Smooth muscle cell (in vitro differentiated cells): ENCODE measurements at regions not wholly inside any gene's neighbourhood (a gene's known extent, or its start where the extent isn't known, plus 50 kb on each side); places are given as distances from the start of the nearest gene placed in this dataset.

Experiments
- DNase-seq: peaks from one replicate; lab custom pipeline; 2025; ENCODE audit not compliant: unreplicated experiment; lab: John Stamatoyannopoulos, UW
- H2AFZ ChIP-seq: fragments of 200-600 bp; sonication (generic); 2 replicates; pipeline ENCODE4 v1.6.0; 2016; ENCODE audit warnings: antibody characterized with exemption, low read depth, mild to moderate bottlenecking
- H3F3A ChIP-seq: fragments of 200-600 bp; sonication (generic); 2 replicates; pipeline ENCODE4 v1.6.0; 2017; ENCODE audit warnings: antibody characterized with exemption, low read depth
- H3K27ac ChIP-seq: fragments of 200-600 bp; sonication (generic); 2 replicates; pipeline ENCODE4 v1.5.1; 2016; ENCODE audit warnings: low read depth, mild to moderate bottlenecking
- H3K27me3 ChIP-seq: fragments of 200-600 bp; sonication (generic); 2 replicates; pipeline ENCODE4 v1.6.1; 2016; ENCODE audit warnings: low read depth, mild to moderate bottlenecking
- H3K36me3 ChIP-seq: fragments of 200-600 bp; sonication (generic); 2 replicates; pipeline ENCODE4 v1.5.1; 2016; ENCODE audit warnings: low read depth
- H3K4me1 ChIP-seq: fragments of 200-600 bp; sonication (generic); 2 replicates; pipeline ENCODE4 v1.5.1; 2016; ENCODE audit warnings: low read depth
- H3K4me2 ChIP-seq: fragments of 200-600 bp; sonication (generic); 2 replicates; pipeline ENCODE4 v1.6.0; 2016; ENCODE audit warnings: mild to moderate bottlenecking
- H3K4me3 ChIP-seq: fragments of 200-600 bp; sonication (generic); 2 replicates; pipeline ENCODE4 v1.5.1; 2016; ENCODE audit warnings: mild to moderate bottlenecking
- H3K79me2 ChIP-seq: fragments of 200-600 bp; sonication (generic); 2 replicates; pipeline ENCODE4 v1.6.0; 2016; ENCODE audit warnings: low read depth, mild to moderate bottlenecking
- H3K9ac ChIP-seq: fragments of 200-600 bp; sonication (generic); 2 replicates; pipeline ENCODE4 v1.6.0; 2016; ENCODE audit warnings: low read depth
- H3K9me3 ChIP-seq: fragments of 200-600 bp; sonication (generic); replicated peaks from 2 replicates; pipeline ENCODE4 v1.5.1; 2016; ENCODE audit warnings: low read depth
- H4K20me1 ChIP-seq: fragments of 200-600 bp; sonication (generic); 2 replicates; pipeline ENCODE4 v1.6.0; 2016; ENCODE audit warnings: low read depth
- CTCF ChIP-seq: fragments of 200-600 bp; sonication (generic); IDR thresholded peaks from 2 replicates; pipeline ENCODE4 v1.5.1; 2017; ENCODE audit warnings: borderline replicate concordance, mild to moderate bottlenecking, antibody characterized with exemption; ENCODE audit not compliant: insufficient read depth, poor library complexity, severe bottlenecking
- WGBS: methylation state at CpG from one replicate; pipeline ENCODE4 v1.1.7; 2016; ENCODE audit warnings: low lambda C conversion rate; 5-methylcytosine and 5-hydroxymethylcytosine counted together

- no peak for DNase-seq
These were observed 55.0 kb upstream of the SHH start for GRCh38 chr7:155867280-155867679.

GRCh38 chr7:155865830-155866525 lies 53.7 kb upstream of the SHH start:
- Histone ChIP-seq H3K36me3 (no peaks in the 10 kb centered on the region), H3K79me2 (no peaks in the 10 kb centered on the region), H3K27ac (no peak overlapping the region), H3K4me2 (no peak overlapping the region), H3K4me3 (no peak overlapping the region), H3K4me1 (no peaks in the 10 kb centered on the region), H2AFZ (no peak overlapping the region), H3K9ac (no peak overlapping the region), H3K27me3 (peaks cover 7% of the 10 kb centered on the region), H3K9me3 (no peaks in the 10 kb centered on the region), H3F3A (no peaks in the 10 kb centered on the region), H4K20me1 (no peaks in the 10 kb centered on the region)
- WGBS, result 74% methylated on average over 19 of the region's 19 CpGs
- DNase-seq, result no peak
- TF ChIP-seq CTCF, result no peak

More at GRCh38 chr7:155867280-155867679, 55.0 kb upstream of the SHH start:
- Histone ChIP-seq H2AFZ (no peak overlapping the region), H3K79me2 (no peaks in the 10 kb centered on the region), H4K20me1 (no peaks in the 10 kb centered on the region), H3F3A (no peaks in the 10 kb centered on the region), H3K27me3 (no peaks in the 10 kb centered on the region), H3K4me2 (no peak overlapping the region), H3K4me1 (no peaks in the 10 kb centered on the region), H3K27ac (no peak overlapping the region), H3K4me3 (no peak overlapping the region), H3K9ac (no peak overlapping the region), H3K36me3 (no peaks in the 10 kb centered on the region), H3K9me3 (no peaks in the 10 kb centered on the region)
- no peak for TF ChIP-seq CTCF
- 85% methylated on average over 3 of the region's 3 CpGs for WGBS

GRCh38 chr7:155864991-155865690 lies 52.9 kb upstream of the SHH start:
- no peak for DNase-seq
- Histone ChIP-seq H3K9ac (no peak overlapping the region), H3F3A (no peaks in the 10 kb centered on the region), H3K4me3 (no peak overlapping the region), H2AFZ (no peak overlapping the region), H4K20me1 (no peaks in the 10 kb centered on the region), H3K36me3 (no peaks in the 10 kb centered on the region), H3K4me1 (no peaks in the 10 kb centered on the region), H3K27ac (no peak overlapping the region), H3K4me2 (no peak overlapping the region), H3K27me3 (peaks cover 12% of the 10 kb centered on the region), H3K79me2 (no peaks in the 10 kb centered on the region), H3K9me3 (no peaks in the 10 kb centered on the region)
- TF ChIP-seq CTCF, result no peak
- 85% methylated on average over 11 of the region's 11 CpGs for WGBS
